Activated naive CD4-positive, alpha-beta T cell treated with anti-CD3 and anti-CD28 coated beads, Interleukin-2, amount 10 ng/mL, durations not matched to agents 7 days and 5 days (primary cell): ENCODE measurements at regions not wholly inside any gene's neighbourhood (a gene's known extent, or its start where the extent isn't known, plus 50 kb on each side); places are given as distances from the start of the nearest gene placed in this dataset.

Source experiments
- CTCF ChIA-PET: fragments of 350-600 bp; sonication (Branson Sonifier 250); formaldehyde crosslinking; loops from one replicate; lab custom pipeline; 2021; ENCODE audit warnings: antibody characterized with exemption; lab: Charles Lee
- DNase-seq: peaks from one replicate; pipeline ENCODE4 v3.0.0-alpha.2; 2020
- H3K27ac Mint-ChIP-seq: one replicate; pipeline ENCODE4 v1.8.0; 2021; ENCODE audit warnings: mild to moderate bottlenecking, moderate library complexity, mixed read lengths
- H3K27me3 Mint-ChIP-seq: one replicate; pipeline ENCODE4 v1.8.0; 2021; ENCODE audit warnings: mild to moderate bottlenecking, mixed read lengths
- H3K36me3 Mint-ChIP-seq: one replicate; pipeline ENCODE4 v1.8.0; 2021; ENCODE audit warnings: mixed read lengths
- H3K4me1 Mint-ChIP-seq: one replicate; pipeline ENCODE4 v1.8.0; 2021; ENCODE audit warnings: mixed read lengths
- H3K4me3 Mint-ChIP-seq: one replicate; pipeline ENCODE4 v1.8.0; 2021; ENCODE audit warnings: mild to moderate bottlenecking, moderate library complexity, mixed read lengths
- H3K9me3 Mint-ChIP-seq: one replicate; pipeline ENCODE4 v1.8.0; 2021; ENCODE audit warnings: mixed read lengths

GRCh38 chr5:169474226-169474625, 109.3 kb upstream of the SPDL1 start:
- Mint-ChIP-seq H3K4me3 (no peak overlapping the region), H3K27ac (no peak overlapping the region), H3K9me3 (no peaks in the 10 kb centered on the region), H3K36me3 (no peaks in the 10 kb centered on the region), H3K27me3 (peaks cover 12% of the 10 kb centered on the region), H3K4me1 (peaks cover 6% of the 10 kb centered on the region)
- no peak for DNase-seq
- CTCF ChIA-PET, result no interaction called here

GRCh38 chr5:169472544-169472943, 111.0 kb upstream of the SPDL1 start:
- Mint-ChIP-seq H3K9me3 (no peaks in the 10 kb centered on the region), H3K27ac (no peak overlapping the region), H3K36me3 (no peaks in the 10 kb centered on the region), H3K27me3 (peaks cover 12% of the 10 kb centered on the region), H3K4me1 (no peaks in the 10 kb centered on the region), H3K4me3 (no peak overlapping the region)
- CTCF ChIA-PET, result no interaction called here
- DNase-seq, result no peak

GRCh38 chr5:169471021-169471420, 112.6 kb upstream of the SPDL1 start:
- Mint-ChIP-seq H3K4me3 (no peak overlapping the region), H3K27me3 (peaks cover 12% of the 10 kb centered on the region), H3K27ac (no peak overlapping the region), H3K36me3 (no peaks in the 10 kb centered on the region), H3K4me1 (no peaks in the 10 kb centered on the region), H3K9me3 (no peaks in the 10 kb centered on the region)
- CTCF ChIA-PET, result no interaction called here
- DNase-seq, result no peak

- Mint-ChIP-seq H3K4me3 (no peak overlapping the region), H3K27me3 (peaks cover 7% of the 10 kb centered on the region)
- DNase-seq, result no peak
These were observed 116.4 kb upstream of the SPDL1 start for GRCh38 chr5:169467041-169467771.

GRCh38 chr5:169460896-169461295, 122.7 kb upstream of the SPDL1 start:
- Mint-ChIP-seq H3K4me3 (no peak overlapping the region), H3K27ac (no peak overlapping the region), H3K9me3 (no peaks in the 10 kb centered on the region), H3K4me1 (no peaks in the 10 kb centered on the region), H3K27me3 (peaks cover 4% of the 10 kb centered on the region), H3K36me3 (no peaks in the 10 kb centered on the region)
- DNase-seq, result no peak
- CTCF ChIA-PET, result no interaction called here

More at GRCh38 chr5:169467041-169467771, 116.4 kb upstream of the SPDL1 start:
- Mint-ChIP-seq H3K4me1 (no peaks in the 10 kb centered on the region), H3K36me3 (no peaks in the 10 kb centered on the region), H3K9me3 (no peaks in the 10 kb centered on the region), H3K27ac (no peak overlapping the region)
- CTCF ChIA-PET, result no interaction called here

- Mint-ChIP-seq H3K4me3 (no peak overlapping the region), H3K27me3 (peaks cover 4% of the 10 kb centered on the region), H3K36me3 (no peaks in the 10 kb centered on the region), H3K27ac (no peak overlapping the region), H3K4me1 (no peaks in the 10 kb centered on the region), H3K9me3 (no peaks in the 10 kb centered on the region)
- no peak for DNase-seq
- CTCF ChIA-PET, result no interaction called here
These were observed 123.5 kb upstream of the SPDL1 start for GRCh38 chr5:169460123-169460522.

GRCh38 chr5:169458221-169458620, 125.4 kb upstream of the SPDL1 start:
- CTCF ChIA-PET, result no interaction called here
- no peak for DNase-seq
- H3K4me3 Mint-ChIP-seq, result no peak overlapping the region

GRCh38 chr5:169450464-169450863, 133.1 kb upstream of the SPDL1 start:
- Mint-ChIP-seq H3K27ac (no peak overlapping the region), H3K9me3 (no peaks in the 10 kb centered on the region), H3K4me1 (no peaks in the 10 kb centered on the region), H3K27me3 (no peaks in the 10 kb centered on the region), H3K4me3 (no peak overlapping the region), H3K36me3 (no peaks in the 10 kb centered on the region)
- DNase-seq, result no peak
- CTCF ChIA-PET, result no interaction called here

More at GRCh38 chr5:169458221-169458620, 125.4 kb upstream of the SPDL1 start:
- no peaks in the 10 kb centered on the region for H3K9me3 Mint-ChIP-seq
- no peak overlapping the region for H3K27ac Mint-ChIP-seq
- peaks cover 4% of the 10 kb centered on the region for H3K27me3 Mint-ChIP-seq
- H3K36me3 Mint-ChIP-seq, result no peaks in the 10 kb centered on the region
- no peaks in the 10 kb centered on the region for H3K4me1 Mint-ChIP-seq

GRCh38 chr5:169448826-169449225, 134.7 kb upstream of the SPDL1 start:
- H3K27me3 Mint-ChIP-seq, result no peaks in the 10 kb centered on the region
- H3K4me1 Mint-ChIP-seq, result no peaks in the 10 kb centered on the region
- no peak overlapping the region for H3K4me3 Mint-ChIP-seq
- no peak overlapping the region for H3K27ac Mint-ChIP-seq
- no peaks in the 10 kb centered on the region for H3K9me3 Mint-ChIP-seq
- H3K36me3 Mint-ChIP-seq, result no peaks in the 10 kb centered on the region
- no peak for DNase-seq
- CTCF ChIA-PET, result no interaction called here

- Mint-ChIP-seq H3K27ac (no peak overlapping the region), H3K4me3 (no peak overlapping the region), H3K9me3 (no peaks in the 10 kb centered on the region), H3K4me1 (no peaks in the 10 kb centered on the region), H3K36me3 (no peaks in the 10 kb centered on the region), H3K27me3 (no peaks in the 10 kb centered on the region)
- CTCF ChIA-PET, result no interaction called here
- no peak for DNase-seq
These were observed 138.4 kb upstream of the SPDL1 start for GRCh38 chr5:169445191-169445590.

GRCh38 chr5:169442913-169443784, 140.4 kb upstream of the SPDL1 start:
- Mint-ChIP-seq H3K27me3 (peaks cover 10% of the 10 kb centered on the region), H3K36me3 (no peaks in the 10 kb centered on the region), H3K27ac (no peak overlapping the region), H3K4me3 (no peak overlapping the region), H3K4me1 (no peaks in the 10 kb centered on the region), H3K9me3 (no peaks in the 10 kb centered on the region)
- no peak for DNase-seq
- CTCF ChIA-PET, result no interaction called here

- H3K4me1 Mint-ChIP-seq, result no peaks in the 10 kb centered on the region
- H3K27me3 Mint-ChIP-seq, result peaks cover 10% of the 10 kb centered on the region
These were observed 141.1 kb upstream of the SPDL1 start for GRCh38 chr5:169442403-169442874.

GRCh38 chr5:169440107-169440705, 139.3 kb upstream of the SLIT3 start:
- no peaks in the 10 kb centered on the region for H3K36me3 Mint-ChIP-seq
- peaks cover 10% of the 10 kb centered on the region for H3K27me3 Mint-ChIP-seq
- DNase-seq, result no peak
- no peaks in the 10 kb centered on the region for H3K9me3 Mint-ChIP-seq
- CTCF ChIA-PET, result interaction anchor here (0.8 kb wide), 1 partner anchor 12 kb away, joined by 3 read pairs; no protein-coding TSS in a partner anchor
- H3K4me3 Mint-ChIP-seq, result no peak overlapping the region
- no peaks in the 10 kb centered on the region for H3K4me1 Mint-ChIP-seq
- no peak overlapping the region for H3K27ac Mint-ChIP-seq

More at GRCh38 chr5:169442403-169442874, 141.1 kb upstream of the SPDL1 start:
- Mint-ChIP-seq H3K4me3 (no peak overlapping the region), H3K36me3 (no peaks in the 10 kb centered on the region), H3K9me3 (no peaks in the 10 kb centered on the region), H3K27ac (no peak overlapping the region)
- no peak for DNase-seq
- CTCF ChIA-PET, result no interaction called here

GRCh38 chr5:169439362-169439761, 138.4 kb upstream of the SLIT3 start:
- Mint-ChIP-seq H3K27ac (no peak overlapping the region), H3K27me3 (peaks cover 10% of the 10 kb centered on the region), H3K9me3 (no peaks in the 10 kb centered on the region)

More at GRCh38 chr5:169439362-169439761, 138.4 kb upstream of the SLIT3 start:
- CTCF ChIA-PET, result no interaction called here
- Mint-ChIP-seq H3K4me1 (no peaks in the 10 kb centered on the region), H3K4me3 (no peak overlapping the region), H3K36me3 (no peaks in the 10 kb centered on the region)
- DNase-seq, result no peak
